ENCODE measurements at regions not wholly inside any gene's neighbourhood (a gene's known extent, or its start where the extent isn't known, plus 50 kb on each side); places are given as distances from the start of the nearest gene placed in this dataset.

- in situ Hi-C loops (cut with HindIII; ENCODE audit: low sequenced_read_pairs): no loop called here
- no peak for TF ChIP-seq CTCF (IDR thresholded peaks at IDR 0.05; ENCODE audit: low read depth, low read length, missing control alignments)
- no peak overlapping the region for H3K4me3 ChIP-seq (ENCODE audit: low read depth, low read length)
- DNase-seq (ENCODE audit: low read depth): no peak
Observed at GRCh38 chr5:67407979-67408378, 211.4 kb upstream of the CD180 start.

- in situ Hi-C loops (cut with HindIII; ENCODE audit: low sequenced_read_pairs): no loop called here
- no peak overlapping the region for H3K4me3 ChIP-seq (ENCODE audit: low read depth, low read length)
- no peak for TF ChIP-seq CTCF (IDR thresholded peaks at IDR 0.05; ENCODE audit: low read depth, low read length, missing control alignments)
- DNase-seq (ENCODE audit: low read depth): no peak
Observed at GRCh38 chr5:67405755-67406154, 209.2 kb upstream of the CD180 start.

GRCh38 chr5:67405101-67405364 is 208.4 kb upstream of the CD180 start:
- in situ Hi-C loops (cut with HindIII; ENCODE audit: low sequenced_read_pairs): no loop called here
- H3K4me3 ChIP-seq (ENCODE audit: low read depth, low read length): no peak overlapping the region
- DNase-seq (ENCODE audit: low read depth): no peak
- no peak for TF ChIP-seq CTCF (IDR thresholded peaks at IDR 0.05; ENCODE audit: low read depth, low read length, missing control alignments)

GRCh38 chr5:67404256-67405100 is 207.9 kb upstream of the CD180 start:
- no peak overlapping the region for H3K4me3 ChIP-seq (ENCODE audit: low read depth, low read length)
- no peak for DNase-seq (ENCODE audit: low read depth)
- in situ Hi-C loops (cut with HindIII; ENCODE audit: low sequenced_read_pairs): no loop called here
- no peak for TF ChIP-seq CTCF (IDR thresholded peaks at IDR 0.05; ENCODE audit: low read depth, low read length, missing control alignments)

GRCh38 chr5:67402526-67402925 is 205.9 kb upstream of the CD180 start:
- no peak for DNase-seq (ENCODE audit: low read depth)
- in situ Hi-C loops (cut with HindIII; ENCODE audit: low sequenced_read_pairs): no loop called here
- no peak overlapping the region for H3K4me3 ChIP-seq (ENCODE audit: low read depth, low read length)
- no peak for TF ChIP-seq CTCF (IDR thresholded peaks at IDR 0.05; ENCODE audit: low read depth, low read length, missing control alignments)

- no peak overlapping the region for H3K4me3 ChIP-seq (ENCODE audit: low read depth, low read length)
- TF ChIP-seq CTCF (IDR thresholded peaks at IDR 0.05; ENCODE audit: low read depth, low read length, missing control alignments): no peak
- DNase-seq (ENCODE audit: low read depth): no peak
- in situ Hi-C loops (cut with HindIII; ENCODE audit: low sequenced_read_pairs): no loop called here
Observed at GRCh38 chr5:67401172-67401571, 204.6 kb upstream of the CD180 start.
